ENCODE measurements at regions not wholly inside any gene's neighbourhood (a gene's known extent, or its start where the extent isn't known, plus 50 kb on each side); places are given as distances from the start of the nearest gene placed in this dataset.

- no peak for TF ChIP-seq POLR2A (IDR thresholded peaks at IDR 0.05; ENCODE audit: low read depth, low read length)
- no peak for TF ChIP-seq TAF1 (IDR thresholded peaks at IDR 0.05; ENCODE audit: borderline replicate concordance, low read depth, low read length)
These were observed 489.1 kb upstream of the CAMK1G start for GRCh38 chr1:209094384-209094783.

GRCh38 chr1:209095627-209096595, 487.6 kb upstream of the CAMK1G start:
- FAIRE-seq: peak; percentile 48
- TF ChIP-seq POLR2A (IDR thresholded peaks at IDR 0.05; ENCODE audit: low read depth, low read length): no peak
- TF ChIP-seq POLR2AphosphoS5 (IDR thresholded peaks at IDR 0.05; ENCODE audit: low read depth, low read length): no peak
- no peak for TF ChIP-seq TAF1 (IDR thresholded peaks at IDR 0.05; ENCODE audit: borderline replicate concordance, low read depth, low read length)
- DNase-seq (ENCODE audit: insufficient read length): no peak

More at GRCh38 chr1:209094384-209094783, 489.1 kb upstream of the CAMK1G start:
- DNase-seq (ENCODE audit: insufficient read length) (no peak), FAIRE-seq (no peak)

GRCh38 chr1:209100460-209100859, 483.1 kb upstream of the CAMK1G start:
- TF ChIP-seq POLR2AphosphoS5 (IDR thresholded peaks at IDR 0.05; ENCODE audit: low read depth, low read length) (no peak), POLR2A (IDR thresholded peaks at IDR 0.05; ENCODE audit: low read depth, low read length) (no peak), TAF1 (IDR thresholded peaks at IDR 0.05; ENCODE audit: borderline replicate concordance, low read depth, low read length) (no peak)
- DNase-seq (ENCODE audit: insufficient read length): no peak
- no peak for FAIRE-seq

- peak; percentile 74 for FAIRE-seq
- no peak for DNase-seq (ENCODE audit: insufficient read length)
- TF ChIP-seq POLR2AphosphoS5 (IDR thresholded peaks at IDR 0.05; ENCODE audit: low read depth, low read length): no peak
- no peak for TF ChIP-seq POLR2A (IDR thresholded peaks at IDR 0.05; ENCODE audit: low read depth, low read length)
These were observed 482.4 kb upstream of the CAMK1G start for GRCh38 chr1:209101106-209101505.

GRCh38 chr1:209102120-209102519, 481.4 kb upstream of the CAMK1G start:
- TF ChIP-seq POLR2AphosphoS5 (IDR thresholded peaks at IDR 0.05; ENCODE audit: low read depth, low read length): no peak
- no peak for TF ChIP-seq TAF1 (IDR thresholded peaks at IDR 0.05; ENCODE audit: borderline replicate concordance, low read depth, low read length)
- FAIRE-seq: peak; percentile 17

GRCh38 chr1:209102531-209102930, 481.0 kb upstream of the CAMK1G start:
- no peak for TF ChIP-seq TAF1 (IDR thresholded peaks at IDR 0.05; ENCODE audit: borderline replicate concordance, low read depth, low read length)
- TF ChIP-seq POLR2A (IDR thresholded peaks at IDR 0.05; ENCODE audit: low read depth, low read length): no peak
- no peak for TF ChIP-seq POLR2AphosphoS5 (IDR thresholded peaks at IDR 0.05; ENCODE audit: low read depth, low read length)
- FAIRE-seq: no peak

More at GRCh38 chr1:209102120-209102519, 481.4 kb upstream of the CAMK1G start:
- DNase-seq (ENCODE audit: insufficient read length): no peak

GRCh38 chr1:209103092-209103491, 480.4 kb upstream of the CAMK1G start:
- no peak for TF ChIP-seq POLR2AphosphoS5 (IDR thresholded peaks at IDR 0.05; ENCODE audit: low read depth, low read length)
- no peak for TF ChIP-seq TAF1 (IDR thresholded peaks at IDR 0.05; ENCODE audit: borderline replicate concordance, low read depth, low read length)
- FAIRE-seq (peak; percentile 62), DNase-seq (ENCODE audit: insufficient read length) (no peak)

More at GRCh38 chr1:209102531-209102930, 481.0 kb upstream of the CAMK1G start:
- no peak for DNase-seq (ENCODE audit: insufficient read length)

- DNase-seq (ENCODE audit: insufficient read length) (no peak), FAIRE-seq (peak; percentile 27)
- TF ChIP-seq POLR2A (IDR thresholded peaks at IDR 0.05; ENCODE audit: low read depth, low read length): no peak
- no peak for TF ChIP-seq TAF1 (IDR thresholded peaks at IDR 0.05; ENCODE audit: borderline replicate concordance, low read depth, low read length)
- TF ChIP-seq POLR2AphosphoS5 (IDR thresholded peaks at IDR 0.05; ENCODE audit: low read depth, low read length): no peak
These were observed 478.9 kb upstream of the CAMK1G start for GRCh38 chr1:209104646-209105045.

GRCh38 chr1:209105701-209106100, 477.8 kb upstream of the CAMK1G start:
- FAIRE-seq (peak; percentile 58), DNase-seq (ENCODE audit: insufficient read length) (no peak)
- TF ChIP-seq POLR2AphosphoS5 (IDR thresholded peaks at IDR 0.05; ENCODE audit: low read depth, low read length): no peak
- TF ChIP-seq POLR2A (IDR thresholded peaks at IDR 0.05; ENCODE audit: low read depth, low read length): no peak
- no peak for TF ChIP-seq TAF1 (IDR thresholded peaks at IDR 0.05; ENCODE audit: borderline replicate concordance, low read depth, low read length)

GRCh38 chr1:209106237-209106741, 477.2 kb upstream of the CAMK1G start:
- DNase-seq (ENCODE audit: insufficient read length) (no peak), FAIRE-seq (peak; percentile 64)
- TF ChIP-seq POLR2AphosphoS5 (IDR thresholded peaks at IDR 0.05; ENCODE audit: low read depth, low read length) (no peak), TAF1 (IDR thresholded peaks at IDR 0.05; ENCODE audit: borderline replicate concordance, low read depth, low read length) (no peak), POLR2A (IDR thresholded peaks at IDR 0.05; ENCODE audit: low read depth, low read length) (no peak)

- DNase-seq (ENCODE audit: insufficient read length): no peak
- FAIRE-seq: no peak
- TF ChIP-seq POLR2AphosphoS5 (IDR thresholded peaks at IDR 0.05; ENCODE audit: low read depth, low read length) (no peak), TAF1 (IDR thresholded peaks at IDR 0.05; ENCODE audit: borderline replicate concordance, low read depth, low read length) (no peak), POLR2A (IDR thresholded peaks at IDR 0.05; ENCODE audit: low read depth, low read length) (no peak)
These were observed 476.7 kb upstream of the CAMK1G start for GRCh38 chr1:209106861-209107260.

- FAIRE-seq: peak; percentile 95
- no peak for DNase-seq (ENCODE audit: insufficient read length)
- no peak for TF ChIP-seq POLR2A (IDR thresholded peaks at IDR 0.05; ENCODE audit: low read depth, low read length)
- no peak for TF ChIP-seq POLR2AphosphoS5 (IDR thresholded peaks at IDR 0.05; ENCODE audit: low read depth, low read length)
- no peak for TF ChIP-seq TAF1 (IDR thresholded peaks at IDR 0.05; ENCODE audit: borderline replicate concordance, low read depth, low read length)
These were observed 476.0 kb upstream of the CAMK1G start for GRCh38 chr1:209107535-209107934.

Data from GM12892 (cell line).